ENCODE measurements at regions not wholly inside any gene's neighbourhood (a gene's known extent, or its start where the extent isn't known, plus 50 kb on each side); places are given as distances from the start of the nearest gene placed in this dataset.

DNA sequence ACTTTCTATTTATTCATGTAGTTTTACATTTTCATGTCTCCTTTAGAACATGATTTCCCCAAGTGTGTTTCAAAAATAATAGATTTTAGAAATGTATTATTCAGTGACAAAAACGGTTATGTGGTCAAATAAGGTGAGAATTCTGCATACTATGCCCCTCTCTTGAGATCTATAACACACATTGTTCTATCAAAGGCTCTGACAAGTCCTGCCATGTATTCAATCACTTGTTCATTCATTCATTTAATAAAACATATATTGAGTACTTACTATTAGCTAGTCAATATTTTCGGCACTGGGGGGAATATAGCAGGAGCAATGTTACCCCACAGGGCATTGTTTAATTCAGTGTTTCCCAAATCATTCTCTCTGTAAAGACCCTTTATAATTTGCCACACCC is 58.4 kb upstream of the FGF13 start:
- Histone ChIP-seq H3K4me2 (ENCODE audit: low read length) (no peak overlapping the region), H2AFZ (ENCODE audit: low read depth, low read length, poor library complexity, severe bottlenecking) (no peak overlapping the region), H3K9ac (ENCODE audit: low read length) (no peak overlapping the region), H3K9me3 (ENCODE audit: control insufficient read depth in 1 of 2, insufficient read depth in 1 of 2, low read depth in 1 of 2, low read length in 2 of 2) (no peaks in the 10 kb centered on the region), H3K27ac (ENCODE audit: low read depth, low read length) (no peak overlapping the region), H3K27me3 (ENCODE audit: insufficient read depth, low read length) (no peaks in the 10 kb centered on the region), H3K36me3 (ENCODE audit: control insufficient read depth in 1 of 2, insufficient read depth in 2 of 2, low read length in 2 of 2) (no peaks in the 10 kb centered on the region), H3K79me2 (ENCODE audit: insufficient read depth, low read length) (no peaks in the 10 kb centered on the region), H3K9me2 (ENCODE audit: insufficient read depth) (no peaks in the 10 kb centered on the region), H4K20me1 (ENCODE audit: insufficient read depth) (no peaks in the 10 kb centered on the region), H3K4me3 (replicated peaks in 1 of 2; ENCODE audit: low read depth in 1 of 2, low read length in 2 of 2) (no peak overlapping the region), H3K4me1 (ENCODE audit: control insufficient read depth in 1 of 2, insufficient read depth in 2 of 2, low read length in 2 of 2) (no peaks in the 10 kb centered on the region)
- intact Hi-C loops (cut with micrococcal nuclease) = no loop called here
- ATAC-seq (no peak), DNase-seq (ENCODE audit: low read depth, low spot score) (no peak)
- TF ChIP-seq, protein P1, sequence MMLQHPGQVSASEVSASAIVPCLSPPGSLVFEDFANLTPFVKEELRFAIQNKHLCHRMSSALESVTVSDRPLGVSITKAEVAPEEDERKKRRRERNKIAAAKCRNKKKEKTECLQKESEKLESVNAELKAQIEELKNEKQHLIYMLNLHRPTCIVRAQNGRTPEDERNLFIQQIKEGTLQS (IDR thresholded peaks at IDR 0.05) = no peak
- TF ChIP-seq ELF1 (IDR thresholded peaks at IDR 0.05; ENCODE audit: borderline replicate concordance, low read depth) (no peak), SIN3A (IDR thresholded peaks at IDR 0.05; ENCODE audit: low read depth) (no peak)
- RAD21 ChIA-PET (ENCODE audit: low non-redundant PET in 1 of 2, low total read pairs in 2 of 2, uncharacterized antibody in 2 of 2, unreplicated experiment in 2 of 2) = no interaction called here
- POLR2A ChIA-PET = no interaction called here
- CTCF ChIA-PET = no interaction called here
- no TSS peak for BruUV-seq (replicated peaks)

DNA sequence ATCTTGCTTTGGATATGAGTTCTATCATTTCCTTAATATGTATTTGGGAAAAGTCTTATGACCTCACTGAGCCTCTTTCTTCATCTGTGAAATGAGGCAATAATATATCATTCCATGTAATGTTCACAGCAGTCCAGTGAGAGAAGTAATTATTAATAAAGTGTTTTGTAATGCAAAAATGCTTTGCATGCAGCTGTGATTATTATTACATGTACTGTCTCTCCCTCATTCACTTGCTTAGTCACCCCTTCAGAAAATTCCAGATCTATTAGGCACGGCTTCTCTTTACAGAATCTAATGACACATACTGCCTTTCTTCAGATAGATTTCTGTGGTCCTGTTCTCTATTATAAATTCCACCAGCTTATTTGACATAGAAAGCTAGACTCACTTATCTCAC is 53.5 kb upstream of the FGF13 start:
- intact Hi-C loops (cut with micrococcal nuclease) = no loop called here
- no TSS peak for BruUV-seq (replicated peaks)
- Histone ChIP-seq H3K9ac (ENCODE audit: low read length) (no peak overlapping the region), H3K79me2 (ENCODE audit: insufficient read depth, low read length) (no peaks in the 10 kb centered on the region), H3K4me2 (ENCODE audit: low read length) (no peak overlapping the region), H3K36me3 (ENCODE audit: control insufficient read depth in 1 of 2, insufficient read depth in 2 of 2, low read length in 2 of 2) (no peaks in the 10 kb centered on the region), H2AFZ (ENCODE audit: low read depth, low read length, poor library complexity, severe bottlenecking) (no peak overlapping the region), H3K4me1 (ENCODE audit: control insufficient read depth in 1 of 2, insufficient read depth in 2 of 2, low read length in 2 of 2) (no peaks in the 10 kb centered on the region), H3K4me3 (replicated peaks in 1 of 2; ENCODE audit: low read depth in 1 of 2, low read length in 2 of 2) (no peak overlapping the region), H3K9me3 (ENCODE audit: control insufficient read depth in 1 of 2, insufficient read depth in 1 of 2, low read depth in 1 of 2, low read length in 2 of 2) (no peaks in the 10 kb centered on the region), H3K27me3 (ENCODE audit: insufficient read depth, low read length) (no peaks in the 10 kb centered on the region), H4K20me1 (ENCODE audit: insufficient read depth) (no peaks in the 10 kb centered on the region), H3K9me2 (ENCODE audit: insufficient read depth) (no peaks in the 10 kb centered on the region), H3K27ac (ENCODE audit: low read depth, low read length) (no peak overlapping the region)
- DNase-seq (ENCODE audit: low read depth, low spot score) = no peak
- ChIA-PET RAD21 (ENCODE audit: low non-redundant PET in 1 of 2, low total read pairs in 2 of 2, uncharacterized antibody in 2 of 2, unreplicated experiment in 2 of 2) (no interaction called here), CTCF (no interaction called here), POLR2A (no interaction called here)
- ATAC-seq = no peak
- TF ChIP-seq EZH2 (IDR thresholded peaks at IDR 0.05) = no peak
- TF ChIP-seq, protein P2, sequence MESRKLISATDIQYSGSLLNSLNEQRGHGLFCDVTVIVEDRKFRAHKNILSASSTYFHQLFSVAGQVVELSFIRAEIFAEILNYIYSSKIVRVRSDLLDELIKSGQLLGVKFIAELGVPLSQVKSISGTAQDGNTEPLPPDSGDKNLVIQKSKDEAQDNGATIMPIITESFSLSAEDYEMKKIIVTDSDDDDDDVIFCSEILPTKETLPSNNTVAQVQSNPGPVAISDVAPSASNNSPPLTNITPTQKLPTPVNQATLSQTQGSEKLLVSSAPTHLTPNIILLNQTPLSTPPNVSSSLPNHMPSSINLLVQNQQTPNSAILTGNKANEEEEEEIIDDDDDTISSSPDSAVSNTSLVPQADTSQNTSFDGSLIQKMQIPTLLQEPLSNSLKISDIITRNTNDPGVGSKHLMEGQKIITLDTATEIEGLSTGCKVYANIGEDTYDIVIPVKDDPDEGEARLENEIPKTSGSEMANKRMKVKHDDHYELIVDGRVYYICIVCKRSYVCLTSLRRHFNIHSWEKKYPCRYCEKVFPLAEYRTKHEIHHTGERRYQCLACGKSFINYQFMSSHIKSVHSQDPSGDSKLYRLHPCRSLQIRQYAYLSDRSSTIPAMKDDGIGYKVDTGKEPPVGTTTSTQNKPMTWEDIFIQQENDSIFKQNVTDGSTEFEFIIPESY (IDR thresholded peaks at IDR 0.05; ENCODE audit: extremely low read depth, insufficient replicate concordance, low read length) = no peak
- no peak for TF ChIP-seq RAD21 (IDR thresholded peaks at IDR 0.05; ENCODE audit: low read depth)
- no peak for TF ChIP-seq EZH2phosphoT487 (IDR thresholded peaks at IDR 0.05; ENCODE audit: borderline replicate concordance)
- TF ChIP-seq, protein P3, sequence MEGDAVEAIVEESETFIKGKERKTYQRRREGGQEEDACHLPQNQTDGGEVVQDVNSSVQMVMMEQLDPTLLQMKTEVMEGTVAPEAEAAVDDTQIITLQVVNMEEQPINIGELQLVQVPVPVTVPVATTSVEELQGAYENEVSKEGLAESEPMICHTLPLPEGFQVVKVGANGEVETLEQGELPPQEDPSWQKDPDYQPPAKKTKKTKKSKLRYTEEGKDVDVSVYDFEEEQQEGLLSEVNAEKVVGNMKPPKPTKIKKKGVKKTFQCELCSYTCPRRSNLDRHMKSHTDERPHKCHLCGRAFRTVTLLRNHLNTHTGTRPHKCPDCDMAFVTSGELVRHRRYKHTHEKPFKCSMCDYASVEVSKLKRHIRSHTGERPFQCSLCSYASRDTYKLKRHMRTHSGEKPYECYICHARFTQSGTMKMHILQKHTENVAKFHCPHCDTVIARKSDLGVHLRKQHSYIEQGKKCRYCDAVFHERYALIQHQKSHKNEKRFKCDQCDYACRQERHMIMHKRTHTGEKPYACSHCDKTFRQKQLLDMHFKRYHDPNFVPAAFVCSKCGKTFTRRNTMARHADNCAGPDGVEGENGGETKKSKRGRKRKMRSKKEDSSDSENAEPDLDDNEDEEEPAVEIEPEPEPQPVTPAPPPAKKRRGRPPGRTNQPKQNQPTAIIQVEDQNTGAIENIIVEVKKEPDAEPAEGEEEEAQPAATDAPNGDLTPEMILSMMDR (IDR thresholded peaks at IDR 0.05 in 2 of 3, conservative IDR thresholded peaks at IDR 0.05 in 1 of 3; ENCODE audit: borderline replicate concordance in 1 of 3, insufficient read depth in 1 of 3, low read depth in 2 of 3, low read length in 2 of 3) = no peak
- no peak for TF ChIP-seq SP1 (IDR thresholded peaks at IDR 0.05; ENCODE audit: low read depth)
- no peak for TF ChIP-seq CBX3 (IDR thresholded peaks at IDR 0.05; ENCODE audit: low read depth)
- TF ChIP-seq, protein P4, sequence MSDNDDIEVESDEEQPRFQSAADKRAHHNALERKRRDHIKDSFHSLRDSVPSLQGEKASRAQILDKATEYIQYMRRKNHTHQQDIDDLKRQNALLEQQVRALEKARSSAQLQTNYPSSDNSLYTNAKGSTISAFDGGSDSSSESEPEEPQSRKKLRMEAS (IDR thresholded peaks at IDR 0.05) = no peak
- TF ChIP-seq, protein P1 (IDR thresholded peaks at IDR 0.05) = no peak
- no peak for TF ChIP-seq JUND (IDR thresholded peaks at IDR 0.05)
- TF ChIP-seq, protein P5, sequence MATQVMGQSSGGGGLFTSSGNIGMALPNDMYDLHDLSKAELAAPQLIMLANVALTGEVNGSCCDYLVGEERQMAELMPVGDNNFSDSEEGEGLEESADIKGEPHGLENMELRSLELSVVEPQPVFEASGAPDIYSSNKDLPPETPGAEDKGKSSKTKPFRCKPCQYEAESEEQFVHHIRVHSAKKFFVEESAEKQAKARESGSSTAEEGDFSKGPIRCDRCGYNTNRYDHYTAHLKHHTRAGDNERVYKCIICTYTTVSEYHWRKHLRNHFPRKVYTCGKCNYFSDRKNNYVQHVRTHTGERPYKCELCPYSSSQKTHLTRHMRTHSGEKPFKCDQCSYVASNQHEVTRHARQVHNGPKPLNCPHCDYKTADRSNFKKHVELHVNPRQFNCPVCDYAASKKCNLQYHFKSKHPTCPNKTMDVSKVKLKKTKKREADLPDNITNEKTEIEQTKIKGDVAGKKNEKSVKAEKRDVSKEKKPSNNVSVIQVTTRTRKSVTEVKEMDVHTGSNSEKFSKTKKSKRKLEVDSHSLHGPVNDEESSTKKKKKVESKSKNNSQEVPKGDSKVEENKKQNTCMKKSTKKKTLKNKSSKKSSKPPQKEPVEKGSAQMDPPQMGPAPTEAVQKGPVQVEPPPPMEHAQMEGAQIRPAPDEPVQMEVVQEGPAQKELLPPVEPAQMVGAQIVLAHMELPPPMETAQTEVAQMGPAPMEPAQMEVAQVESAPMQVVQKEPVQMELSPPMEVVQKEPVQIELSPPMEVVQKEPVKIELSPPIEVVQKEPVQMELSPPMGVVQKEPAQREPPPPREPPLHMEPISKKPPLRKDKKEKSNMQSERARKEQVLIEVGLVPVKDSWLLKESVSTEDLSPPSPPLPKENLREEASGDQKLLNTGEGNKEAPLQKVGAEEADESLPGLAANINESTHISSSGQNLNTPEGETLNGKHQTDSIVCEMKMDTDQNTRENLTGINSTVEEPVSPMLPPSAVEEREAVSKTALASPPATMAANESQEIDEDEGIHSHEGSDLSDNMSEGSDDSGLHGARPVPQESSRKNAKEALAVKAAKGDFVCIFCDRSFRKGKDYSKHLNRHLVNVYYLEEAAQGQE (IDR thresholded peaks at IDR 0.05; ENCODE audit: low read depth) = no peak

Data from HCT116 (cell line).